GM12878 (cell line): ENCODE measurements at regions not wholly inside any gene's neighbourhood (a gene's known extent, or its start where the extent isn't known, plus 50 kb on each side); places are given as distances from the start of the nearest gene placed in this dataset.

Experiments
- ATAC-seq: fragments of 200-7000 bp; cut with Tn5 transposase; 3 replicates; pipeline ENCODE4 v1.9.1; 2020; ENCODE audit warnings: mild to moderate bottlenecking, moderate library complexity
- BruUV-seq: library from RNA; stranded (reverse); fragments of 400-500 nt; replicated peaks from 2 replicates; lab custom pipeline; 2021; lab: Mats Ljungman, UMichigan
- CTCF ChIA-PET: fragments of 300-600 bp; sonication (Branson Sonifier 250); formaldehyde crosslinking; extraction: SDS; loops from one replicate; lab custom pipeline; 2021; ENCODE audit warnings: inconsistent platforms; lab: Yijun Ruan, JAX
- POLR2A ChIA-PET: fragments of 350-600 bp; formaldehyde crosslinking; extraction: SDS; loops from one replicate; lab custom pipeline; 2021; ENCODE audit warnings: inconsistent platforms; lab: Charles Lee
- RAD21 ChIA-PET: fragments of 300-600 bp; sonication (Branson Sonifier 250); formaldehyde crosslinking; loops from one replicate; lab custom pipeline; 2023; ENCODE audit warnings: antibody characterized with exemption; ENCODE audit not compliant: unreplicated experiment; lab: Charles Lee
- SMC1A ChIA-PET: fragments of 300-600 bp; sonication (Branson Sonifier 250); formaldehyde crosslinking; loops from one replicate; lab custom pipeline; 2023; ENCODE audit not compliant: unreplicated experiment, uncharacterized antibody; lab: Charles Lee
- DNase-seq: peaks from one replicate; pipeline ENCODE4 v3.0.0-alpha.2; 2011; ENCODE audit warnings: low read depth, low spot score
- FAIRE-seq: peaks from 3 replicates; lab custom pipeline; 2011; peaks lifted over from hg19 to GRCh38; lab: Jason Lieb, UNC
- H2AFZ ChIP-seq: 2 replicates; pipeline ENCODE4 v1.6.0; 2011; ENCODE audit warnings: low read depth, low read length, control low read depth; ENCODE audit not compliant: control insufficient read depth
- H3K27ac ChIP-seq: 2 replicates; pipeline ENCODE4 v1.5.1; 2011; ENCODE audit warnings: control low read depth; ENCODE audit not compliant: control insufficient read depth, insufficient read depth
- H3K27me3 ChIP-seq, 2 experiments: replicated peaks in 1 of 2; 2 replicates each; pipeline versions ENCODE4 v1.6.0 to v1.6.1; 2011; ENCODE audit warnings: low read length in 1 of 2; ENCODE audit not compliant: control insufficient read depth in 2 of 2, insufficient read depth in 2 of 2
- H3K36me3 ChIP-seq, 2 experiments: 2 replicates each; pipeline ENCODE4 v1.5.1; 2011; ENCODE audit warnings: low read length in 1 of 2; ENCODE audit not compliant: control insufficient read depth in 2 of 2, insufficient read depth in 2 of 2
- H3K4me1 ChIP-seq: 2 replicates; pipeline ENCODE4 v1.6.1; 2011; ENCODE audit warnings: mild to moderate bottlenecking, low read length, moderate library complexity, mixed read lengths; ENCODE audit not compliant: control insufficient read depth, insufficient read depth
- H3K4me2 ChIP-seq: 2 replicates; pipeline ENCODE4 v1.6.0; 2011; ENCODE audit warnings: control low read depth; ENCODE audit not compliant: control insufficient read depth, insufficient read depth
- H3K4me3 ChIP-seq: fragments of 200-600 bp; sonication (generic); 2 replicates; pipeline ENCODE4 v1.5.1; 2016
- H3K79me2 ChIP-seq: 2 replicates; pipeline ENCODE4 v1.6.0; 2011; ENCODE audit warnings: low read length; ENCODE audit not compliant: control insufficient read depth, insufficient read depth
- H3K9ac ChIP-seq: 2 replicates; pipeline ENCODE4 v1.8.0; 2011; ENCODE audit warnings: low read length, control low read depth, mixed read lengths; ENCODE audit not compliant: control insufficient read depth, insufficient read depth
- H3K9me3 ChIP-seq: replicated peaks from 3 replicates; pipeline ENCODE4 v1.5.1; 2011; ENCODE audit warnings: mild to moderate bottlenecking, low read length; ENCODE audit not compliant: control insufficient read depth, insufficient read depth
- H4K20me1 ChIP-seq: 2 replicates; pipeline ENCODE4 v1.6.0; 2011; ENCODE audit not compliant: control insufficient read depth, insufficient read depth
- CEBPB ChIP-seq, 2 experiments: fragments of 150-350 bp in 1 of 2; IDR thresholded peaks; 2 replicates each; pipeline ENCODE4 v1.6.1; 2012 to 2014; ENCODE audit warnings: low read depth in 2 of 2, low read length in 2 of 2, borderline replicate concordance in 1 of 2, inconsistent platforms in 1 of 2
- CHD2 ChIP-seq: IDR thresholded peaks from 2 replicates; pipeline ENCODE4 v1.6.1; 2011; ENCODE audit warnings: low read depth, low read length, improper control_type of control experiment, borderline replicate concordance
- GABPA ChIP-seq: IDR thresholded peaks from 2 replicates; pipeline ENCODE4 v1.6.1; 2014; ENCODE audit warnings: antibody characterized with exemption, low read depth, mild to moderate bottlenecking, inconsistent platforms
- IKZF1 ChIP-seq: fragments of 450-650 bp; conservative IDR thresholded peaks from 2 replicates; pipeline ENCODE4 v1.6.1; 2017; ENCODE audit warnings: antibody characterized with exemption, mild to moderate bottlenecking
- MTA2 ChIP-seq: fragments of 450-650 bp; IDR thresholded peaks from 2 replicates; pipeline ENCODE4 v1.6.1; 2016; ENCODE audit warnings: low read depth, mild to moderate bottlenecking, moderate library complexity
- PML ChIP-seq: IDR thresholded peaks from 2 replicates; pipeline ENCODE4 v1.6.1; 2012; ENCODE audit warnings: low read length, inconsistent platforms
- REST ChIP-seq: IDR thresholded peaks from 2 replicates; pipeline ENCODE4 v1.6.1; 2012; ENCODE audit warnings: mild to moderate bottlenecking, low read depth, low read length
- ZBTB40 ChIP-seq: fragments of 450-650 bp; IDR thresholded peaks from 2 replicates; pipeline ENCODE4 v1.6.1; 2016; ENCODE audit warnings: mild to moderate bottlenecking, moderate library complexity, borderline replicate concordance
- ZNF24 ChIP-seq: fragments of 450-650 bp; IDR thresholded peaks from 2 replicates; pipeline ENCODE4 v1.6.1; 2017; ENCODE audit warnings: antibody characterized with exemption, mild to moderate bottlenecking
- ZZZ3 ChIP-seq: IDR thresholded peaks from 2 replicates; pipeline ENCODE4 v1.6.1; 2011; ENCODE audit warnings: low read depth; ENCODE audit not compliant: control insufficient read depth, insufficient read length
- WGBS: methylation state at CpG from one replicate; pipeline ENCODE4 v1.1.6; 2016; ENCODE audit warnings: low lambda C conversion rate; ENCODE audit not compliant: insufficient replicate concordance, insufficient coverage; ENCODE audit errors: missing lambda C conversion rate; 5-methylcytosine and 5-hydroxymethylcytosine counted together
- in situ Hi-C: fragments of 300-500 bp; cut with MboI; formaldehyde crosslinking; loops from 9 replicates; pipeline ENCODE4 v1.14.3; 2018; ENCODE audit warnings: mixed read lengths
- intact Hi-C: fragments of 100-400 bp; cut with micrococcal nuclease; formaldehyde crosslinking; loops from one replicate; pipeline ENCODE4 v1.14.2; 2022; ENCODE audit not compliant: unreplicated experiment

GRCh38 chrX:116930311-116930710 lies 467.5 kb upstream of the CT83 start:
- no peaks in the 10 kb centered on the region for H4K20me1 ChIP-seq
- no TSS peak for BruUV-seq
- WGBS = 45% methylated on average over 6 of the region's 6 CpGs
- TF ChIP-seq PML (no peak), CEBPB (IDR thresholded peaks at IDR 0.05; ENCODE audit: borderline replicate concordance in 1 of 2, low read depth in 2 of 2, low read length in 2 of 2) (no peak), IKZF1 (no peak), ZZZ3 (no peak), MTA2 (no peak), GABPA (no peak), ZNF24 (no peak), CHD2 (no peak)
- ChIA-PET SMC1A (interaction anchor here (1.6 kb wide), 1 partner anchor 19 kb away, joined by 4 read pairs; no protein-coding TSS in a partner anchor), POLR2A (no interaction called here), CTCF (no interaction called here), RAD21 (interaction anchor here (0.7 kb wide), 1 partner anchor 52 kb away, joined by 4 read pairs; no protein-coding TSS in a partner anchor)
- no peak overlapping the region for H3K4me2 ChIP-seq
- ATAC-seq (no peak), FAIRE-seq (no peak), DNase-seq (no peak)
- H3K4me1 ChIP-seq = no peaks in the 10 kb centered on the region
- in situ Hi-C loops (no loop called here), intact Hi-C loops (no loop called here)
- H3K4me3 ChIP-seq = no peak overlapping the region
- H2AFZ ChIP-seq = no peak overlapping the region
- no peak overlapping the region for H3K27ac ChIP-seq
- no peaks in the 10 kb centered on the region for H3K36me3 ChIP-seq
- no peaks in the 10 kb centered on the region; the same call in 2 of the 3 replicates for H3K9me3 ChIP-seq
- no peak overlapping the region for H3K9ac ChIP-seq
- H3K79me2 ChIP-seq = no peaks in the 10 kb centered on the region
- no peaks in the 10 kb centered on the region for H3K27me3 ChIP-seq

GRCh38 chrX:116897526-116897925 lies 434.8 kb upstream of the CT83 start:
- no peak overlapping the region for H2AFZ ChIP-seq
- in situ Hi-C loops (no loop called here), intact Hi-C loops (no loop called here)
- DNase-seq = no peak
- FAIRE-seq = no peak
- H3K36me3 ChIP-seq = no peaks in the 10 kb centered on the region
- SMC1A ChIA-PET = interaction anchor here (0.6 kb wide), 1 partner anchor 50 kb away, joined by 3 read pairs; no protein-coding TSS in a partner anchor
- H3K79me2 ChIP-seq = no peaks in the 10 kb centered on the region
- no peak overlapping the region for H3K4me3 ChIP-seq
- ATAC-seq = no peak
- CTCF ChIA-PET = no interaction called here
- no peaks in the 10 kb centered on the region for H3K27me3 ChIP-seq
- H4K20me1 ChIP-seq = no peaks in the 10 kb centered on the region
- H3K9me3 ChIP-seq = no peaks in the 10 kb centered on the region
- no peak overlapping the region for H3K27ac ChIP-seq
- H3K4me1 ChIP-seq = no peaks in the 10 kb centered on the region
- POLR2A ChIA-PET = no interaction called here
- no peak overlapping the region for H3K4me2 ChIP-seq
- no peak overlapping the region for H3K9ac ChIP-seq
- no TSS peak for BruUV-seq
- RAD21 ChIA-PET = no interaction called here
- TF ChIP-seq ZBTB40 (no peak), REST (no peak)
